ENCODE measurements at regions not wholly inside any gene's neighbourhood (a gene's known extent, or its start where the extent isn't known, plus 50 kb on each side); places are given as distances from the start of the nearest gene placed in this dataset.

GRCh38 chr21:25062061-25062460, 545.2 kb downstream of the MRPL39 start:
- no peaks in the 10 kb centered on the region for H3K4me1 ChIP-seq
- no peak for TF ChIP-seq POLR2A (IDR thresholded peaks at IDR 0.05)
- TF ChIP-seq CTCF (IDR thresholded peaks at IDR 0.05), result no peak
- DNase-seq, result no peak
- no peak overlapping the region for H3K4me3 ChIP-seq
- in situ Hi-C loops (cut with MboI; ENCODE audit: low pct_ligation_motif_present in 1 of 4, low pct_unique_long_range_greater_than_20kb in 1 of 4, low sequenced_read_pairs in 3 of 4) (no loop called here), intact Hi-C loops (cut with DNase I; ENCODE audit: low total_unique reads) (no loop called here)
- no peaks in the 10 kb centered on the region for H3K27me3 ChIP-seq
- H3K9me3 ChIP-seq, result no peaks in the 10 kb centered on the region
- H3K36me3 ChIP-seq, result no peaks in the 10 kb centered on the region
- 68 to 100% methylated on average over 1 of the region's 1 CpG for WGBS, 2 donors (ENCODE audit: low coverage in 1 of 2)
- H3K27ac ChIP-seq, result no peak overlapping the region

GRCh38 chr21:25054689-25055088, 552.6 kb downstream of the MRPL39 start:
- Histone ChIP-seq H3K9me3 (no peaks in the 10 kb centered on the region), H3K27me3 (no peaks in the 10 kb centered on the region), H3K4me3 (no peak overlapping the region), H3K27ac (no peak overlapping the region), H3K4me1 (no peaks in the 10 kb centered on the region), H3K36me3 (no peaks in the 10 kb centered on the region)
- WGBS, 2 donors (ENCODE audit: low coverage in 1 of 2), result 40 to 41% methylated on average over 2 of the region's 2 CpGs
- DNase-seq, result no peak
- no peak for TF ChIP-seq EP300 (IDR thresholded peaks at IDR 0.05; ENCODE audit: low read depth)
- TF ChIP-seq POLR2A (IDR thresholded peaks at IDR 0.05), result no peak
- TF ChIP-seq POLR2AphosphoS5 (IDR thresholded peaks at IDR 0.05), result no peak
- no peak for TF ChIP-seq CTCF (IDR thresholded peaks at IDR 0.05)
- in situ Hi-C loops (cut with MboI; ENCODE audit: low pct_ligation_motif_present in 1 of 4, low pct_unique_long_range_greater_than_20kb in 1 of 4, low sequenced_read_pairs in 3 of 4), result no loop called here
- intact Hi-C loops (cut with DNase I; ENCODE audit: low total_unique reads), result no loop called here

- in situ Hi-C loops (cut with MboI; ENCODE audit: low pct_ligation_motif_present in 1 of 4, low pct_unique_long_range_greater_than_20kb in 1 of 4, low sequenced_read_pairs in 3 of 4), result loop anchor here in 1 of 4 donors (10.0 kb wide), 1 partner anchor 145 kb away; no protein-coding TSS in a partner anchor
- no peaks in the 10 kb centered on the region for H3K9me3 ChIP-seq
- H3K4me3 ChIP-seq, result peak overlapping the region in 1 of 4 donors; percentile 10
- TF ChIP-seq POLR2A (IDR thresholded peaks at IDR 0.05) (no peak), CTCF (IDR thresholded peaks at IDR 0.05) (peak; percentile 20 to 48 (median 33))
- no peaks in the 10 kb centered on the region for H3K36me3 ChIP-seq
- intact Hi-C loops (cut with DNase I; ENCODE audit: low total_unique reads), result no loop called here
- no peak for DNase-seq
- WGBS, 2 donors (ENCODE audit: low coverage in 1 of 2), result 2 to 5% methylated on average over 5 of the region's 5 CpGs
- no peak overlapping the region for H3K27ac ChIP-seq
- no peaks in the 10 kb centered on the region for H3K27me3 ChIP-seq
- H3K4me1 ChIP-seq, result no peaks in the 10 kb centered on the region
These were observed 567.6 kb downstream of the MRPL39 start for GRCh38 chr21:25039461-25040380.

GRCh38 chr21:25036775-25037174, 570.5 kb downstream of the MRPL39 start:
- WGBS, 2 donors (ENCODE audit: low coverage in 1 of 2), result 75 to 90% methylated on average over 1 of the region's 1 CpG
- Histone ChIP-seq H3K4me3 (no peak overlapping the region), H3K4me1 (no peaks in the 10 kb centered on the region), H3K27ac (no peak overlapping the region), H3K36me3 (no peaks in the 10 kb centered on the region), H3K9me3 (no peaks in the 10 kb centered on the region), H3K27me3 (no peaks in the 10 kb centered on the region)
- intact Hi-C loops (cut with DNase I; ENCODE audit: low total_unique reads), result no loop called here
- TF ChIP-seq POLR2A (IDR thresholded peaks at IDR 0.05), result no peak
- TF ChIP-seq EP300 (IDR thresholded peaks at IDR 0.05; ENCODE audit: low read depth), result no peak
- TF ChIP-seq POLR2AphosphoS5 (IDR thresholded peaks at IDR 0.05), result no peak
- TF ChIP-seq CTCF (IDR thresholded peaks at IDR 0.05), result no peak
- in situ Hi-C loops (cut with MboI; ENCODE audit: low pct_ligation_motif_present in 1 of 4, low pct_unique_long_range_greater_than_20kb in 1 of 4, low sequenced_read_pairs in 3 of 4), result loop anchor here in 1 of 4 donors (10.0 kb wide), 1 partner anchor 142 kb away; no protein-coding TSS in a partner anchor
- no peak for DNase-seq

Data from transverse colon (tissue), 4 donors.